Mesothelial cell of epicardium (in vitro differentiated cells): ENCODE measurements at regions not wholly inside any gene's neighbourhood (a gene's known extent, or its start where the extent isn't known, plus 50 kb on each side); places are given as distances from the start of the nearest gene placed in this dataset.
A peak's percentile ranks its signal among the peaks of the same experiment; 100 is the strongest.

Experiments used
- DNase-seq, 2 experiments: peaks; one replicate each; pipeline ENCODE4 v3.0.0; 2021; ENCODE audit warnings: low spot score in 2 of 2; ENCODE audit not compliant: unreplicated experiment in 2 of 2
- H3K27ac Mint-ChIP-seq: 2 replicates; pipeline ENCODE4 v1.8.0; 2021; ENCODE audit warnings: mixed read lengths
- H3K27me3 Mint-ChIP-seq: 2 replicates; pipeline ENCODE4 v1.8.0; 2021; ENCODE audit warnings: low read depth, mixed read lengths
- H3K36me3 Mint-ChIP-seq: 2 replicates; pipeline ENCODE4 v1.8.0; 2021; ENCODE audit warnings: mixed read lengths
- H3K4me1 Mint-ChIP-seq: 2 replicates; pipeline ENCODE4 v1.8.0; 2021; ENCODE audit warnings: mixed read lengths
- H3K4me3 Mint-ChIP-seq: 2 replicates; pipeline ENCODE4 v1.8.0; 2021; ENCODE audit warnings: mild to moderate bottlenecking, moderate library complexity, mixed read lengths
- H3K9me3 Mint-ChIP-seq: 2 replicates; pipeline ENCODE4 v1.8.0; 2021; ENCODE audit warnings: mixed read lengths
- CTCF ChIP-seq: fragments of 200-600 bp; sonication (generic); IDR thresholded peaks from one replicate; pipeline ENCODE4 v1.5.0; 2021; ENCODE audit warnings: antibody characterized with exemption; ENCODE audit not compliant: unreplicated experiment

GRCh38 chr3:81024560-81024959, 736.9 kb downstream of the GBE1 start:
- H3K4me3 Mint-ChIP-seq = no peak overlapping the region
- H3K27me3 Mint-ChIP-seq = no peaks in the 10 kb centered on the region
- no peak for TF ChIP-seq CTCF
- peaks cover 4% of the 10 kb centered on the region for H3K9me3 Mint-ChIP-seq
- H3K27ac Mint-ChIP-seq = no peak overlapping the region
- H3K36me3 Mint-ChIP-seq = no peaks in the 10 kb centered on the region
- no peak for DNase-seq
- no peaks in the 10 kb centered on the region for H3K4me1 Mint-ChIP-seq

GRCh38 chr3:81022339-81022738, 739.1 kb downstream of the GBE1 start:
- Mint-ChIP-seq H3K4me1 (no peaks in the 10 kb centered on the region), H3K27me3 (no peaks in the 10 kb centered on the region), H3K36me3 (no peaks in the 10 kb centered on the region), H3K9me3 (peaks cover 9% of the 10 kb centered on the region), H3K4me3 (no peak overlapping the region), H3K27ac (no peak overlapping the region)
- no peak for TF ChIP-seq CTCF
- no peak for DNase-seq

- H3K4me3 Mint-ChIP-seq = no peak overlapping the region
- no peaks in the 10 kb centered on the region for H3K36me3 Mint-ChIP-seq
- H3K27ac Mint-ChIP-seq = no peak overlapping the region
- TF ChIP-seq CTCF = no peak
- H3K9me3 Mint-ChIP-seq = peaks cover 30% of the 10 kb centered on the region
- H3K4me1 Mint-ChIP-seq = no peaks in the 10 kb centered on the region
- no peaks in the 10 kb centered on the region for H3K27me3 Mint-ChIP-seq
- no peak for DNase-seq
Observed at GRCh38 chr3:81013360-81013759, 748.1 kb downstream of the GBE1 start.

GRCh38 chr3:81005992-81006391, 755.5 kb downstream of the GBE1 start:
- no peaks in the 10 kb centered on the region for H3K27me3 Mint-ChIP-seq
- no peaks in the 10 kb centered on the region for H3K36me3 Mint-ChIP-seq
- H3K4me3 Mint-ChIP-seq = no peak overlapping the region
- H3K4me1 Mint-ChIP-seq = no peaks in the 10 kb centered on the region
- no peak for DNase-seq
- no peak overlapping the region for H3K27ac Mint-ChIP-seq
- peak; percentile 49 for TF ChIP-seq CTCF
- peaks cover 7% of the 10 kb centered on the region for H3K9me3 Mint-ChIP-seq

GRCh38 chr3:81003817-81004216, 757.6 kb downstream of the GBE1 start:
- Mint-ChIP-seq H3K4me3 (no peak overlapping the region), H3K27ac (no peak overlapping the region), H3K9me3 (no peaks in the 10 kb centered on the region), H3K4me1 (no peaks in the 10 kb centered on the region), H3K27me3 (no peaks in the 10 kb centered on the region), H3K36me3 (no peaks in the 10 kb centered on the region)
- TF ChIP-seq CTCF = no peak
- no peak for DNase-seq

GRCh38 chr3:81003008-81003645, 758.3 kb downstream of the GBE1 start:
- no peak overlapping the region for H3K27ac Mint-ChIP-seq
- no peak for DNase-seq
- no peak overlapping the region for H3K4me3 Mint-ChIP-seq
- no peaks in the 10 kb centered on the region for H3K4me1 Mint-ChIP-seq
- H3K27me3 Mint-ChIP-seq = no peaks in the 10 kb centered on the region
- H3K36me3 Mint-ChIP-seq = no peaks in the 10 kb centered on the region
- H3K9me3 Mint-ChIP-seq = no peaks in the 10 kb centered on the region
- TF ChIP-seq CTCF = no peak
